ENCODE measurements at regions not wholly inside any gene's neighbourhood (a gene's known extent, or its start where the extent isn't known, plus 50 kb on each side); places are given as distances from the start of the nearest gene placed in this dataset.
"Not testable (repeated sequence)": the region's sequence is repeated elsewhere in the genome, so short reads cannot be mapped to it uniquely, and the experiment has no call there.

DNA sequence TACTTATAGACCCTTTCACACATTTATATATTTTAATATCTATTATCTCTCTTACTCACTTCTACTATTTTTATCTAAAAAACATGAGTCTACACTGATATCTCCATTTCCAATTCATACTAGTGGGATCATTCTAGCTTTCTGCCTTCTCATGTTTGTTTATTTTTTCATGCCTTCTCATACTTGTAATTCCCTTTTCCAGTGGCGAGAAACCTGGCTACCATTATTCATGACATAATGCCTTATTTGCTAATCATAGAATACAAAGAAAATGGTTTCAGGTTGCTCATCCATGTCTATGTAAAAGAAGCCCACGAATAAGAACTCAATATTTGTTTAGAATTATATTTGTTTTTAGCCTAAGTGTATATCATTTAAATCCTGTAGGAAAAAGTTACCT lies 232.7 kb upstream of the ACTBL2 start:
- no peak overlapping the region for H3K27ac ChIP-seq
- H3K4me3 ChIP-seq = no peak overlapping the region
- H3K27me3 ChIP-seq (replicated peaks; ENCODE audit: insufficient read depth) = no peaks in the 10 kb centered on the region
- H3K36me3 ChIP-seq = no peaks in the 10 kb centered on the region
- TF ChIP-seq, protein P1, sequence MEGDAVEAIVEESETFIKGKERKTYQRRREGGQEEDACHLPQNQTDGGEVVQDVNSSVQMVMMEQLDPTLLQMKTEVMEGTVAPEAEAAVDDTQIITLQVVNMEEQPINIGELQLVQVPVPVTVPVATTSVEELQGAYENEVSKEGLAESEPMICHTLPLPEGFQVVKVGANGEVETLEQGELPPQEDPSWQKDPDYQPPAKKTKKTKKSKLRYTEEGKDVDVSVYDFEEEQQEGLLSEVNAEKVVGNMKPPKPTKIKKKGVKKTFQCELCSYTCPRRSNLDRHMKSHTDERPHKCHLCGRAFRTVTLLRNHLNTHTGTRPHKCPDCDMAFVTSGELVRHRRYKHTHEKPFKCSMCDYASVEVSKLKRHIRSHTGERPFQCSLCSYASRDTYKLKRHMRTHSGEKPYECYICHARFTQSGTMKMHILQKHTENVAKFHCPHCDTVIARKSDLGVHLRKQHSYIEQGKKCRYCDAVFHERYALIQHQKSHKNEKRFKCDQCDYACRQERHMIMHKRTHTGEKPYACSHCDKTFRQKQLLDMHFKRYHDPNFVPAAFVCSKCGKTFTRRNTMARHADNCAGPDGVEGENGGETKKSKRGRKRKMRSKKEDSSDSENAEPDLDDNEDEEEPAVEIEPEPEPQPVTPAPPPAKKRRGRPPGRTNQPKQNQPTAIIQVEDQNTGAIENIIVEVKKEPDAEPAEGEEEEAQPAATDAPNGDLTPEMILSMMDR (IDR thresholded peaks at IDR 0.05) = no peak
- H3K9me3 ChIP-seq = no peaks in the 10 kb centered on the region
- DNase-seq (ENCODE audit: low spot score) (no peak), ATAC-seq (ENCODE audit: insufficient number of reproducible peaks, low FRiP score, low read depth) (no peak)
- no peaks in the 10 kb centered on the region for H3K4me1 ChIP-seq (ENCODE audit: control insufficient read depth in 1 of 2, low read depth in 2 of 2)

GRCh38 chr5:57713535-57713934 lies 230.9 kb upstream of the ACTBL2 start:
- not testable (repeated sequence) for DNase-seq (ENCODE audit: low spot score); ATAC-seq (ENCODE audit: insufficient number of reproducible peaks, low FRiP score, low read depth); H3K36me3 ChIP-seq; H3K4me1 ChIP-seq (ENCODE audit: control insufficient read depth in 1 of 2, low read depth in 2 of 2); H3K27ac ChIP-seq; H3K9me3 ChIP-seq; H3K4me3 ChIP-seq; H3K27me3 ChIP-seq (replicated peaks; ENCODE audit: insufficient read depth)

- TF ChIP-seq, protein P1 (IDR thresholded peaks at IDR 0.05) = no peak
- H3K36me3 ChIP-seq = no peaks in the 10 kb centered on the region
- no peak for DNase-seq (ENCODE audit: low spot score)
Observed at GRCh38 chr5:57711946-57712345, 229.3 kb upstream of the ACTBL2 start.

DNA sequence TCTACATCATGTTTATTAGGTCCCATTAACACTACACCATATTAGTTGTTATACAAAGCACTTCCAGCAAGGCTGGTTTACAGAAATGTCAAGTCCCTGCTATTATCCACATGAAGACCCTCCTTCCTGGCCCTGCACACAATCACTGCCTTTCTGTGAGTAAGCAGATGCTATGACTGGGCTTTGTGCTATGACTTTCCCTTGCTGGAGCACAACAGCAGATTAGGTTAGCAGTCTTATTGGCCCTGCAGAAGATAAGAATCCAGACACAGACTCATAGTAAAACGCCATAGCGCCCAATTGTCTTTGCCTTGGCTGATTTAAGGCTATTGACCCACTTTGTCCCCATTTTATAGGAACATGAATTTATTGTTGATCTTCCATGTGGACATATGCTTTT lies 228.9 kb upstream of the ACTBL2 start:
- H3K27ac ChIP-seq = no peak overlapping the region
- H3K36me3 ChIP-seq = no peaks in the 10 kb centered on the region
- H3K27me3 ChIP-seq (replicated peaks; ENCODE audit: insufficient read depth) = no peaks in the 10 kb centered on the region
- ATAC-seq (ENCODE audit: insufficient number of reproducible peaks, low FRiP score, low read depth) = no peak
- no peak overlapping the region for H3K4me3 ChIP-seq
- no peaks in the 10 kb centered on the region for H3K9me3 ChIP-seq
- TF ChIP-seq, protein P1 (IDR thresholded peaks at IDR 0.05) = no peak
- no peak for DNase-seq (ENCODE audit: low spot score)
- no peaks in the 10 kb centered on the region for H3K4me1 ChIP-seq (ENCODE audit: control insufficient read depth in 1 of 2, low read depth in 2 of 2)

More at GRCh38 chr5:57711946-57712345, 229.3 kb upstream of the ACTBL2 start:
- Histone ChIP-seq H3K4me3 (no peak overlapping the region), H3K4me1 (ENCODE audit: control insufficient read depth in 1 of 2, low read depth in 2 of 2) (no peaks in the 10 kb centered on the region), H3K9me3 (no peaks in the 10 kb centered on the region), H3K27me3 (replicated peaks; ENCODE audit: insufficient read depth) (no peaks in the 10 kb centered on the region), H3K27ac (no peak overlapping the region)
- ATAC-seq (ENCODE audit: insufficient number of reproducible peaks, low FRiP score, low read depth) = no peak

- no peaks in the 10 kb centered on the region for H3K9me3 ChIP-seq
- DNase-seq (ENCODE audit: low spot score) (no peak), ATAC-seq (ENCODE audit: insufficient number of reproducible peaks, low FRiP score, low read depth) (no peak)
- H3K36me3 ChIP-seq = no peaks in the 10 kb centered on the region
- no peaks in the 10 kb centered on the region for H3K4me1 ChIP-seq (ENCODE audit: control insufficient read depth in 1 of 2, low read depth in 2 of 2)
- no peaks in the 10 kb centered on the region for H3K27me3 ChIP-seq (replicated peaks; ENCODE audit: insufficient read depth)
- TF ChIP-seq, protein P1 (IDR thresholded peaks at IDR 0.05) = no peak
- no peak overlapping the region for H3K4me3 ChIP-seq
- no peak overlapping the region for H3K27ac ChIP-seq
Observed at GRCh38 chr5:57710126-57710525, 227.5 kb upstream of the ACTBL2 start.

DNA sequence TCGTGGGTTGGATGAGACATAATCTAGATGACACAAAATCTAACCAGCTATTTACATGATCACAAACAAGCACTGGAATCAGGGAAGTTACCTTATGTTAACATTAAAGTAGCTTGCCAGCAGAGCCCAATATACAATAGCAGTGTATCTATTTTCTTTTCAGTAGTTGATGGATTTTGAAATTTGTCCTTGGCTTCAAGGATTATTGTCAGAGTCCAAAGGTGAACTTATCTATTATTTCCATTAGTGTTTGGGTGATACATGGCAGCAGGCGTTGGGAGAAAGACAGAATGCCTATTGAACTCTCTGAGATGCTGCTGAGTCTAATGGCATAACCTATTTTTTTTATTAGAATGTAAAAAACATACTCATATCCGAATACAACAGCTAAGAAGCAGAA lies 223.2 kb upstream of the ACTBL2 start:
- no peaks in the 10 kb centered on the region for H3K4me1 ChIP-seq (ENCODE audit: control insufficient read depth in 1 of 2, low read depth in 2 of 2)
- DNase-seq (ENCODE audit: low spot score) (no peak), ATAC-seq (ENCODE audit: insufficient number of reproducible peaks, low FRiP score, low read depth) (no peak)
- no peak overlapping the region for H3K27ac ChIP-seq
- TF ChIP-seq, protein P1 (IDR thresholded peaks at IDR 0.05) = no peak
- H3K36me3 ChIP-seq = no peaks in the 10 kb centered on the region
- H3K9me3 ChIP-seq = no peaks in the 10 kb centered on the region
- H3K4me3 ChIP-seq = no peak overlapping the region
- no peaks in the 10 kb centered on the region for H3K27me3 ChIP-seq (replicated peaks; ENCODE audit: insufficient read depth)
